ENCODE measurements at regions not wholly inside any gene's neighbourhood (a gene's known extent, or its start where the extent isn't known, plus 50 kb on each side); places are given as distances from the start of the nearest gene placed in this dataset.

GRCh38 chr9:81214975-81215374 lies 474.4 kb downstream of the TLE1 start:
- in situ Hi-C loops (cut with MboI; ENCODE audit: low sequenced_read_pairs), result no loop called here

- in situ Hi-C loops (cut with MboI; ENCODE audit: low sequenced_read_pairs), result no loop called here
Observed at GRCh38 chr9:81213456-81213855, 475.9 kb downstream of the TLE1 start.

- in situ Hi-C loops (cut with MboI; ENCODE audit: low sequenced_read_pairs), result no loop called here
Observed at GRCh38 chr9:81211741-81212140, 477.6 kb downstream of the TLE1 start.

- in situ Hi-C loops (cut with MboI; ENCODE audit: low sequenced_read_pairs), result no loop called here
Observed at GRCh38 chr9:81207651-81208050, 481.7 kb downstream of the TLE1 start.

GRCh38 chr9:81202292-81202691 lies 487.1 kb downstream of the TLE1 start:
- in situ Hi-C loops (cut with MboI; ENCODE audit: low sequenced_read_pairs), result no loop called here

GRCh38 chr9:81195206-81195605 lies 494.1 kb downstream of the TLE1 start:
- in situ Hi-C loops (cut with MboI; ENCODE audit: low sequenced_read_pairs), result no loop called here

- in situ Hi-C loops (cut with MboI; ENCODE audit: low sequenced_read_pairs), result no loop called here
Observed at GRCh38 chr9:81193362-81194339, 495.7 kb downstream of the TLE1 start.

- in situ Hi-C loops (cut with MboI; ENCODE audit: low sequenced_read_pairs), result no loop called here
Observed at GRCh38 chr9:81191222-81191621, 498.1 kb downstream of the TLE1 start.

- in situ Hi-C loops (cut with MboI; ENCODE audit: low sequenced_read_pairs), result no loop called here
Observed at GRCh38 chr9:81190659-81191058, 498.7 kb downstream of the TLE1 start.

- in situ Hi-C loops (cut with MboI; ENCODE audit: low sequenced_read_pairs), result no loop called here
Observed at GRCh38 chr9:81183761-81184160, 505.6 kb downstream of the TLE1 start.

GRCh38 chr9:81182431-81182830 lies 506.9 kb downstream of the TLE1 start:
- in situ Hi-C loops (cut with MboI; ENCODE audit: low sequenced_read_pairs), result no loop called here

GRCh38 chr9:81174023-81174422 lies 515.3 kb downstream of the TLE1 start:
- in situ Hi-C loops (cut with MboI; ENCODE audit: low sequenced_read_pairs), result no loop called here

- in situ Hi-C loops (cut with MboI; ENCODE audit: low sequenced_read_pairs), result no loop called here
Observed at GRCh38 chr9:81171689-81172088, 517.7 kb downstream of the TLE1 start.

- in situ Hi-C loops (cut with MboI; ENCODE audit: low sequenced_read_pairs), result no loop called here
Observed at GRCh38 chr9:81162361-81162760, 527.0 kb downstream of the TLE1 start.

GRCh38 chr9:81156381-81156780 lies 533.0 kb downstream of the TLE1 start:
- in situ Hi-C loops (cut with MboI; ENCODE audit: low sequenced_read_pairs), result no loop called here

GRCh38 chr9:81150016-81150625 lies 539.2 kb downstream of the TLE1 start:
- in situ Hi-C loops (cut with MboI; ENCODE audit: low sequenced_read_pairs), result no loop called here

GRCh38 chr9:81146684-81147337 lies 542.5 kb downstream of the TLE1 start:
- in situ Hi-C loops (cut with MboI; ENCODE audit: low sequenced_read_pairs), result no loop called here

- in situ Hi-C loops (cut with MboI; ENCODE audit: low sequenced_read_pairs), result no loop called here
Observed at GRCh38 chr9:81146241-81146640, 543.1 kb downstream of the TLE1 start.

- in situ Hi-C loops (cut with MboI; ENCODE audit: low sequenced_read_pairs), result no loop called here
Observed at GRCh38 chr9:81145331-81145963, 543.9 kb downstream of the TLE1 start.

GRCh38 chr9:81141961-81142360 lies 547.4 kb downstream of the TLE1 start:
- in situ Hi-C loops (cut with MboI; ENCODE audit: low sequenced_read_pairs), result no loop called here

GRCh38 chr9:81137976-81138568 lies 551.3 kb downstream of the TLE1 start:
- in situ Hi-C loops (cut with MboI; ENCODE audit: low sequenced_read_pairs), result no loop called here

Measured in HL-60/S4 treated with phorbol 12-myristate 13-acetate at 8.2 ng/mL for 4 days and 3 days (cell line).